ENCODE measurements at regions not wholly inside any gene's neighbourhood (a gene's known extent, or its start where the extent isn't known, plus 50 kb on each side); places are given as distances from the start of the nearest gene placed in this dataset.

DNA sequence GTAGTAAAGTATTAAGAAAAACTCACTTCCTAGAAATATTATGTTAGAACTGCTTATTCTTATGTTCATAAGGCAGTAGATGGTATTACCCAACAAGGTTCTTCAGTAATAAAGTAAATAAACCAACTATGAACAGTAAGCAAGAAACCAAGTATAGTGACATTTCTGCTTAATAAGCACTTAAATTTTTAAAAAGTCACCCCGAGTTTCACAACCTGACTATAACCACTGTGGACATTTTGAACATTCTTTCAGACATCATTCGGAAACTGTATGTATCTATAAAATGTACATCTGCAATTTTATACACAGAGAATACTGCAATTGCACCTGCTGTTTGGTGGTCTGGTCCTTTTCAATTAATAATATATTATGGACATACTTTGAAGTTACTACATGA lies 1073.6 kb downstream of the XPNPEP1 start:
- Histone ChIP-seq H3K27me3 (no peaks in the 10 kb centered on the region), H3K9me3 (no peaks in the 10 kb centered on the region), H3K4me3 (no peak overlapping the region), H3K4me1 (no peaks in the 10 kb centered on the region), H3K36me3 (ENCODE audit: low read depth, missing control alignments) (no peaks in the 10 kb centered on the region), H3K27ac (no peak overlapping the region)
- TF ChIP-seq, protein P1, sequence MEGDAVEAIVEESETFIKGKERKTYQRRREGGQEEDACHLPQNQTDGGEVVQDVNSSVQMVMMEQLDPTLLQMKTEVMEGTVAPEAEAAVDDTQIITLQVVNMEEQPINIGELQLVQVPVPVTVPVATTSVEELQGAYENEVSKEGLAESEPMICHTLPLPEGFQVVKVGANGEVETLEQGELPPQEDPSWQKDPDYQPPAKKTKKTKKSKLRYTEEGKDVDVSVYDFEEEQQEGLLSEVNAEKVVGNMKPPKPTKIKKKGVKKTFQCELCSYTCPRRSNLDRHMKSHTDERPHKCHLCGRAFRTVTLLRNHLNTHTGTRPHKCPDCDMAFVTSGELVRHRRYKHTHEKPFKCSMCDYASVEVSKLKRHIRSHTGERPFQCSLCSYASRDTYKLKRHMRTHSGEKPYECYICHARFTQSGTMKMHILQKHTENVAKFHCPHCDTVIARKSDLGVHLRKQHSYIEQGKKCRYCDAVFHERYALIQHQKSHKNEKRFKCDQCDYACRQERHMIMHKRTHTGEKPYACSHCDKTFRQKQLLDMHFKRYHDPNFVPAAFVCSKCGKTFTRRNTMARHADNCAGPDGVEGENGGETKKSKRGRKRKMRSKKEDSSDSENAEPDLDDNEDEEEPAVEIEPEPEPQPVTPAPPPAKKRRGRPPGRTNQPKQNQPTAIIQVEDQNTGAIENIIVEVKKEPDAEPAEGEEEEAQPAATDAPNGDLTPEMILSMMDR (IDR thresholded peaks at IDR 0.05): no peak
- TF ChIP-seq POLR2A (IDR thresholded peaks at IDR 0.05): no peak
- WGBS, 2 donors: 91 to 96% methylated on average over 2 of the region's 2 CpGs
- no peak for DNase-seq
- intact Hi-C loops (cut with DNase I; ENCODE audit: low total_unique reads): no loop called here

DNA sequence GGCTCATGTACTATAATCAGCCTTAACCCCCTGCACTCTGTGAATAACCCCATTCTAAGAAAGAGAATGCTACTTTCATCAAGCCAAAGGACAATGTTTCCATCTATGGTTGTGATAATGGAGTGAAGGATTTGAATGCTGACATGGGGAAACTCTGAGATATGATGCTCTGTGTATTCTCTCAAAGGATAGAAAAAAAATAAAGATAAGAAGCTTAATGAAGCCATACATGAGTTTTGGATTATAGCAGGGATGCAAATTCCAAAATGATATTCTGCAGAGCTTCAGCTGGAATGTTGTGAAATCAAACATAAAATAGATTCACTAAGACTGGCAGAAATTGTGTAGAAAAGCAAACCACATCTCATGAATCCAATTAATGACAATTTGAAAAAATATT lies 1074.1 kb downstream of the XPNPEP1 start:
- TF ChIP-seq, protein P1 (IDR thresholded peaks at IDR 0.05): no peak
- TF ChIP-seq POLR2A (IDR thresholded peaks at IDR 0.05): no peak
- H3K4me3 ChIP-seq: no peak overlapping the region
- DNase-seq: no peak
- H3K36me3 ChIP-seq (ENCODE audit: low read depth, missing control alignments): no peaks in the 10 kb centered on the region
- no peaks in the 10 kb centered on the region for H3K4me1 ChIP-seq
- no peaks in the 10 kb centered on the region for H3K27me3 ChIP-seq
- H3K27ac ChIP-seq: no peak overlapping the region
- intact Hi-C loops (cut with DNase I; ENCODE audit: low total_unique reads): no loop called here
- H3K9me3 ChIP-seq: no peaks in the 10 kb centered on the region

DNA sequence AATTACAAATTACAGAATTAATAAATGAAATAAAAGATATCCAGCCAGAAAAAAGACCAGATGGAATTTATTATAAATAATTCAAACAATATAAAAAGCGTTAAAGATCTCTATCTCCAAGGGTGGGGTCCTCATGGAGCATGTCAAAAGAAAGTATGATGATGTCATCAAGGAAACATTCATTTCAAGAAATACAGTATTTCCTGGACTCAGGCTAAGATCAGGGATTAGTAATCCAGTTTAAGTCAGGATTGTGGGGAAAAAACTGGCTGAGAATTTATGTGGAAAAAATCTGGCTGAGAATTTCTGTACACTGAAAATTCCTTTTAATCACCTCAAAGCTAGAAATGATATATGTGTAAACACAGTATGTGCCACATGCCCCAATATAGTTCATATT lies 1075.3 kb downstream of the XPNPEP1 start:
- Histone ChIP-seq H3K36me3 (ENCODE audit: low read depth, missing control alignments) (no peaks in the 10 kb centered on the region), H3K4me3 (no peak overlapping the region), H3K27ac (no peak overlapping the region), H3K4me1 (no peaks in the 10 kb centered on the region), H3K27me3 (no peaks in the 10 kb centered on the region), H3K9me3 (no peaks in the 10 kb centered on the region)
- WGBS, 2 donors: 89 to 91% methylated on average over 1 of the region's 1 CpG
- no peak for TF ChIP-seq POLR2A (IDR thresholded peaks at IDR 0.05)
- TF ChIP-seq, protein P1 (IDR thresholded peaks at IDR 0.05): no peak
- no peak for DNase-seq
- intact Hi-C loops (cut with DNase I; ENCODE audit: low total_unique reads): no loop called here

DNA sequence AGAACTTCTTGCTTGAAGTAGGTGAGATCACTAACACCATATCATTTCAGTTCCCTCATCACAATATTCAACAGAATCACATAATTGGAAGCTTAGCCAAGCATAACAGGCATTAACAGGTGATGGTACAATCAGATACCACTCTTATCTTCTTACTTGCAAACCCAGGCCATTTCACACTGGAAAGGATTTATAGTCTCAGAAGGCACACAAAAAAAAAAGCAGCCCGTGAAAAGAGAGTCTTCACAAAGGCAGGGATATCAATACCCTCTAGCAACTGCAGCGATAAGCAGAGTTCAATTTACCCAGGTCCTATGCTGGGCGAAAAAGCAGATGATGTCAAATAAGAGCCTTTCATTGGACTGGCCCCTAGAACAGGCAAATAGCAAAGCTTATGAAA lies 1082.4 kb downstream of the XPNPEP1 start:
- Histone ChIP-seq H3K4me1 (no peaks in the 10 kb centered on the region), H3K9me3 (no peaks in the 10 kb centered on the region), H3K4me3 (no peak overlapping the region), H3K36me3 (ENCODE audit: low read depth, missing control alignments) (no peaks in the 10 kb centered on the region), H3K27me3 (no peaks in the 10 kb centered on the region), H3K27ac (no peak overlapping the region)
- intact Hi-C loops (cut with DNase I; ENCODE audit: low total_unique reads): no loop called here
- DNase-seq: no peak
- TF ChIP-seq, protein P1 (IDR thresholded peaks at IDR 0.05): no peak
- no peak for TF ChIP-seq POLR2A (IDR thresholded peaks at IDR 0.05)
- 65 to 68% methylated on average over 3 of the region's 3 CpGs for WGBS, 2 donors

DNA sequence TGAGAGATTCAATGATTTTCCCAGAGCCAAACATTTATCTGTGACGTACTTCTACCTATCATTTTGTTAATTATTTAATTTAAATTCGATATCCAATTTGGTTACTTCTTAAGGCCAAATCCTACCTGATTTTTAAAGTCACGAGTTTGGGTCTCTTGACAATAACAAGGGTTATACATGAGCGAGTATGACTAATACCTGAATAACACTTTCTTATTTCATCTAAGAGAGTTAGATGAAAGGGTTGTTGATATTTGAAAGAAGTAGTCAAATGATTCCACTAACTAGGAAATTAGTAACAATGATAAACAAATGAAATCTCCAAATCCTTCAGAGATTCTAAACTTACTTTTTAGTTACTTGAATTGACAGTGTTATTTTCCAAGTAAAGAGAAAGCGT lies 1086.9 kb downstream of the XPNPEP1 start:
- Histone ChIP-seq H3K9me3 (no peaks in the 10 kb centered on the region), H3K27me3 (no peaks in the 10 kb centered on the region), H3K4me1 (no peaks in the 10 kb centered on the region), H3K27ac (no peak overlapping the region), H3K36me3 (ENCODE audit: low read depth, missing control alignments) (no peaks in the 10 kb centered on the region), H3K4me3 (no peak overlapping the region)
- no peak for TF ChIP-seq POLR2A (IDR thresholded peaks at IDR 0.05)
- TF ChIP-seq, protein P1 (IDR thresholded peaks at IDR 0.05): no peak
- DNase-seq: no peak
- intact Hi-C loops (cut with DNase I; ENCODE audit: low total_unique reads): no loop called here
- WGBS, 2 donors: 73 to 88% methylated on average over 5 of the region's 5 CpGs

Measured in testis (tissue), 2 donors.